Renal pelvis (tissue), 1 donor: ENCODE measurements at regions not wholly inside any gene's neighbourhood (a gene's known extent, or its start where the extent isn't known, plus 50 kb on each side); places are given as distances from the start of the nearest gene placed in this dataset.
A peak's percentile ranks its signal among the peaks of the same experiment; 100 is the strongest.

Experiments used
- DNase-seq: peaks from one replicate; pipeline ENCODE4 v3.0.0-alpha.2; 2013

DNA sequence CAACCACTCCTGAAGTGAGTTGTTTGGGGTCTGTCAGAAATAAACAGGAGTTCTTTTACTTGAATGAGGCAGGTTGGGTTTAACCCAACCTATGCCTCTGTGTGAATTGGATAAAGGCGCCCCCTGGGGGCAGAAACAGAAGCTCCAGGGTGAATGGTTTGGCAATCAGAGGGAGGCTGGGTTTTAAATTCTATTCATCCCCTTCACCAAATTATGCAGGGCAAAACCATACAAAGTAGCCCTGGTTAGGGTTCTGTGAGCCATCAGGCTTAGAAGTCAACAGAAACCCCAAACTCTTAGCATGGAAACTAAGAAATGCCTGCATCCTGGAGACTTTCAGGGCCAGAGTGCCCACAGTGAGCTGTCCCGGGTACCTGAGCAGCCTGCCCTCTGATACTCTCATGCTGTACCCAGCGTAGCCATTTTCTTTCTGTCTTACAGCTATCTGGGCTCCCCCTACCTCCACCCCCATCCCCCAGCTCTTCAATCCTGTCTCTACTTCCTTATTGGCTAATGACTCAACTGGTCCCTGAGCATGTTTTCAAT, 241.5 kb downstream of the ICOS start:
- no peak for DNase-seq

DNA sequence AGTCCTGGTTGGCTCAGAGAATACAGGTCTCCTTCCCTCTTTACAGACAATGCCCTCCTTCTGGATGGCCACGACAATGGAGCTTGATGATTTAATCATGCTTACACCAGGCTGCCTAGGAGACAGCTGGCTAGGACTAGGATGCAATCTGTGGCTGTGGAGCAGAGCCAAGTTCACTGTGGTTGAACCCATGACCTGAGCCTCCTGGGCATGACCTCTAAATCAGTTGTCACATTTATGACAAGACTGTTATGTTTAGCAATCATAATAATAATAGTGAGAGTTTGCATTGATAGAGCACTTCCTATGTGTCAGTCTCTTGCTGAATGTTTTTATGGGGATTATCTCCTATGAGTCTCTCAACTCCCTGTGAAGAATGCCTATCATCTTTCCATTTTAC, 244.1 kb downstream of the ICOS start:
- DNase-seq: no peak

GRCh38 chr2:204183608-204184007, 247.0 kb downstream of the ICOS start:
- DNase-seq: no peak

DNA sequence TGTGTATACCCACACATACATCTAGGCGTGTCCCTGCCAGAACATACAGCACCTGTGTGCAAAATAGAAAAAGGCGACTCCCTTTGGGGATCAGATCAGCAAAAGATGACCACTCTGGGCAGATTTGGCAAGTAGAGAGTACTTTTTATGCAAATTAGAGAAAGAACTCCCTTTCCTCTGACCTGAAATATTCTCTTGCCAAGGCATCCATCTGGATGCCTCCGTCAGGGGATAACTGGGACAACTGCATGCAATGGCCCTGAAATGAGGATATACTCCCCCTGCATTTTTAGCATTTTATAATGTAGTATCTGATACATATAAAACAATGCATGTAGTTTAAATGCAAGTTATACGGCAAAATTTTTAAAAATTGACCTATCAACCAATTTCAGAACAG, 247.7 kb downstream of the ICOS start:
- DNase-seq: no peak

DNA sequence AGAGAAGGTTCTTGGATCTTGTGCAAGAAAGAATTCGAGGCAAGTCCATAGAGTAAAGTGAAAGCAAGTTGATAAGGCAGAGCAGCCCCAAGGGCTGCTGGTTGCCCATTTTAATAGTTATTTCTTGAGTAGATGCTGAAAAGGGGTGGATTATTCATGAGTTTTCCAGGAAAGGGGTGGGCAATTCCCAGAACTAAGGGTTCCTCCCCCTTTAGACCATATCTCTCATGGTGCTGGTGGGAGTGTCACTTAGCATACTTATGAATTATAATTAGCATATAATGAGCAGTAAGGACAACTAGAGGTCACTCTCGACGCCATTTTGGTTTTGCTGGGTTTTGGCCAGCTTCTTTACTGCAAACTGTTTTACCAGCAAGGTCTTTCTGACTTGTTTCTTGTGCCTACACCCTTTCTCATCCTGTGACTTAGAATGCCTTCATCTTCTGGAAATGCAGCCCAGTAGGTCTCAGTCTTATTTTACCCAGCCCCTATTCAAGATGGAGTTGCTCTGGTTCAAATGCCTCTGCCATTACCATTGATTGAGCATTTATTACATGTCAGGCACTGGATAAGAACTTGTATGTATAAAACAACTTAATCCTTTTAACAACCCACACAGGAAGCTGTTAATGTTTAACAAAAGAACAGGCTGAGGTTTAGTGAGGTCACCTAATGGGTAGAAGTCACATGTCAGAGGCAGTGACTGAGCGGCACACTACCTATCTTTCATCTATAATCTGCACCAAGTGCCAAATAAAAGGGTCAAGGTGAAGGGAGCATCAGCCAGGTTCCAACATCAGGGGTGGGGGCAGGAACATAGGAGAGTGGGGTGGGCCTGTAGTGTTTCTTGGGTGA, 250.9 kb downstream of the ICOS start:
- peak; percentile 40 for DNase-seq

- DNase-seq: no peak
These were observed 255.0 kb downstream of the ICOS start for GRCh38 chr2:204191574-204191973.

- no peak for DNase-seq
These were observed 258.9 kb downstream of the ICOS start for GRCh38 chr2:204195498-204195897.

DNA sequence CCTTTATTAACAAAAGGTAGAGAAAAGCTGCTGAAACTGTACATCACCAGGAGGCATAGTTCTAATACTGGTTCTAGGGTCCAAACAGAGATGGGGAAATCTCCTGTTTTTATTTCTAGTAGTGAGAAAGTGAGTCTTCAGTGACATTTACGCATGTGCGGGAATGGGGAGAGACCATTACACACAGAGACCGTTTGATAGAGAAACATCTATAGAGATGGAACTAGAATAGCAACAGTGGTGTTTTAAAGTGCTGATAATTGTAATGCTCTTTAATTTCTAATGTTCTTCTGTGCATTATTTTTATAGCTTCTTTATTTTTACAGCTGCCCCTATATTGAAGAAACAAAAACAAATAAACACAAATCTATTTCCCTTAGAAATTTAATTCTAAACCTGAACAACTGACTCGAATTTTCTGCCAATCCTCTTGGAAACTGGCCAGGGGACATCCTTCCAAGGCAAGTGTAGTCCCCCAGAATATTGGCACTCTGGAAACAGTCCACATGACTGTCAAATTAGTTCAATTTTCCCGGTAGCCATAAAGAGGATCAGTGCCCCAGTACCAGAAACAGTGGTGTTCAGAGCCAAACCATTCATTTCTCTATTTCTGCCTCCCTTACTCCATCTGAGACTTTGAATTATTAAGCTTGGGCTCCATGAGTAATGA, 260.9 kb downstream of the ICOS start:
- DNase-seq: no peak

DNA sequence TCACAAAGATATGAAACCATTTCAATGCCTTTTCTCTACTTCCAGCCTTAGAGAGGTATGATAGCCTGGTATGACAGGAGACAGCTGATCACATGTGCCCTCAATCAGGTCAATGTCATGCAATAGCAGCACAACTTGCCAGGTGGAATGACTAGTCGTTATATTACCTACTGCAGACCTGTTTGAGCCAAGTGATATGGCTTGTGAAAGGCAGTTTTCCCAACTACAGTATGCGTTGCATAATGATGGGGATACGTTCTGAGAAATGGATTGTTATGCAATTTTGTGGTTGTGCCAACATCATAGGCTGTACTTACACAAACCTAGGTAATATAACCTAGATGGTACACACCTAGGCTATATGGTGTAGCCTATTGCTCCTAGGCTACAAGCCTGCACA, 262.8 kb downstream of the ICOS start:
- DNase-seq: no peak

GRCh38 chr2:204201507-204201906, 264.9 kb downstream of the ICOS start:
- DNase-seq: no peak

- DNase-seq: no peak
These were observed 265.7 kb downstream of the ICOS start for GRCh38 chr2:204202253-204202652.

DNA sequence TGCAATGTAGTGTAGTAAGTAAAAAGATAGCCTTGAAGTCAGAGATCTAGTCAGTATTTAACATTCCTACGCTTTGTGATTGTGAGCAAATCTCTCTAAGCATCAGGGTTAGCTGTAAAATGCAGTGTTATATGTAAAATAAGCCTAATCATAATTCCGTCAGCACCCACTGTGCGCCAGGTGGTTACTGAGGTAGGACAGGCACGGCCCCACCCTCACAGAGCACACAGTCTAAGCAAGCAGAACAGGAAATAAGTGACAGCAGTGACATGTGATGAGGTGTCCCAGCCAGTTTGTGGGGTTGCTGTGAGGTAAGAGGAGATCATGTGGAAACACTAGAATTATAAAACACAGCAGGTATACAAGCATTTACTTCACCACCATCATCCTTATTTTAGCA, 267.1 kb downstream of the ICOS start:
- DNase-seq: no peak

- no peak for DNase-seq
These were observed 268.5 kb downstream of the ICOS start for GRCh38 chr2:204205082-204205481.

GRCh38 chr2:204205538-204205937, 269.0 kb downstream of the ICOS start:
- no peak for DNase-seq

DNA sequence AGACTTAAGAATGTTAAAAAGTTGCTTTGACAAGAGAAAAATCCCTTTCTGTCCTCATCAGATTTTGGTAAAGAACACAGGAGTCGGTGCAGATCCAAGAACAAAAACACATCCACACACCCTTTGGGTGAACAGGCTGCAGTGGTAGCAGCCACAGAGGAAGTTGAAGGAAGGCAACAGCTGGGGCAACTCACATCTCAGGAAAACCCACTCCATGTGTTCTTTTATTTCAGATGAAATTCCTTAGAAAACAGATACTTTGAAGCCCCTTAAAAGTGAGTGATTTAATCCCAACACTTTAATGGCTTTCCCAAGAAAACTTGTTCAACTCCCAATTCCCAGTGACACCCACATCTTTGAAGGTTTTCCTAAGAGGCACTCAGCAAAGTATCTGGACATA, 271.3 kb downstream of the ICOS start:
- peak; percentile 71 for DNase-seq

- DNase-seq: no peak
These were observed 277.0 kb downstream of the ICOS start for GRCh38 chr2:204213588-204213987.

GRCh38 chr2:204218040-204218439, 281.5 kb downstream of the ICOS start:
- DNase-seq: no peak

DNA sequence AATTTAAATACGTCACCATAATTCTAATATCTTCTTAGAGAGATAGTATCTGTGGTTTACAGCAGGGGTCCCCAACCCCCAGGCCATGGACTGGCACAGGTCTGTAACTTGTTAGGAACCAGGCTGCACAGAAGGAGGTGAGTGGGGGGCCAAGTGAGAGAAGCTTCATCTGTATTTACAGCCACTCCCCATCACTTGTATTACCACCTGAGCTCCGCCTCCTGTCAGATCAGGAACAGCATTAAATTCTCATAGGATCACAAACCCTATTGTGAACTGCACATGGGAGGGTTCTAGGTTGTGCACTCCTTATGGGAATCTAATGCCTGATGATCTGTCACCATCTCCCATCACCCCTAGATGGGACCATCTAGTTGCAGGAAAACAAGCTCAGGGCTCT, 282.6 kb downstream of the ICOS start:
- no peak for DNase-seq

DNA sequence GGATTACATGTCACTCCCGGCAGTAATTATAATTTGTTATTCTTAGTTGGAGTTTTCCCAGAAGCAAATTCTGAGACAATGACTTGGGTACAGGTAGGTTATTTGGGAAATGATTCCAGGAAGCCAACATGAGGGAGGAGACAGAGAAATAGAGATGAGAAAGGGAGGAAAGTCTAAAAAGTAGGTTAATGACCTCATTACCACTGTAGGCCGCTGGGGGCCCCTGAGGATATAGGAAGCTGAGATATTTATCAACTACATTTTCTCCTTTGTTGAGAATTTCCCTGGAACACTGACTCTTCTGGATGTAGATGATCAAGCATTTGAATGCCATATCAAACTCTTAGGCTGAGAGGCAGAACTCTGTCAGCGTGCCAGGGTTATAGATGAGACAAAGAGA, 284.3 kb downstream of the ICOS start:
- no peak for DNase-seq

DNA sequence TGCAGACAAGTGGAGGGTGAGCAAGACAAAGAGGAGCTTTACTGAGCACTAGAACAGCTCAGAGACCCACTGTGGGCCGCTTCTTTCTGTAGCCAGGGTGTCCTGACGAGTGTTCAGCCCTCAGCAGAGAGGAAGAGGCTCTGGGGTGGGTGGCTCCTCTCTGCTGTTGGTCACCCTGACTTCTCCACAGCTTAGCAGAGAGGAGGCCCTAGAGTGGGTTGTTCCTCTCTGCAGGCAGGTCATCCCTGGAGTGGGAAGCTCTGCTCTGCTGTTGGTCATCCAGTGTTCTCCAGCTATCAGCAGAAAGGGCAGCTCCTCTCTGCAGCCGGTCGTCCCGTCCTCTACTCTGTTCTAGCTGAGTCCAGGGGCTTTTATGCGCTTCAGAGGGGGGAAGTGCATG, 286.5 kb downstream of the ICOS start:
- no peak for DNase-seq

DNA sequence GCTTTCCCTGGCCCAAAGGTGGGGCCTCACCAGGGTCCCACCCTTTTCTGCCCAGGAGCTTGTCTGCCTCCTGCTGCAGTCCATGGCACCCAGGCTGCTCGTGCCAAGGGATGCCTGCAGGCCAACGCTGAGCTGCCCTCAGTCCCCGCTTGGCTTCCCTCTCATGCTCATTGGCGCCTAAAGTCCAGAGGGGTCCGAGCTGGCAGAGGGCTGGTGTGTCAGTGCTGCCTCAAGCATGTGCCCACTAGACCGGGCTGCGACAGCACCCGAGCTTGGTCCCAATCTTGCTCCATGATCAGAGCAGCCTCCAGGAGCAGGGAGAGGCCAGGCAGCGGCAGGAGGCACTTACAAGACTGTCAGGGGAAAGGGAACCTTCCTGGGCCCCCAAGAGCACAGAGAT, 287.0 kb downstream of the ICOS start:
- DNase-seq: no peak

DNA sequence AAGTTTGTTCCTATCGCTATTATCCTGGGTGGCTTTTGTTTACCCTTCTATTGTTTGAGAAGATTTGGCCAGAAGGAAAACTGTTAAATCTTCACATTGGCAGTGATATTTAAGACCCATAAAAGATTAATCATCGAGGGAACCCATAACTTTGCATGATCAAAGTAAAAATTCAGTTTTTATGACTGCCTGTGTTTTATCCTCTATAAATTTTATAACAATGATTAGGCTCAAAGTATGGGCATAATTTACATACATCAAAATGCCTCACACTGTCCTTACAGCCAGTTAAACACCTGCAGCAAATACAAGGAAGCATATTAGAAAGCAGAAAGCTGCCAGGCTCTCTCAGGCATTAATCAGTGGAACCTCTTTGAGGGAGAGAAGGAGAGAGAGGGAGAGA, 289.1 kb downstream of the ICOS start:
- no peak for DNase-seq

- DNase-seq: no peak
These were observed 289.8 kb downstream of the ICOS start for GRCh38 chr2:204226305-204226880.
